A673 (cell line): ENCODE measurements at regions not wholly inside any gene's neighbourhood (a gene's known extent, or its start where the extent isn't known, plus 50 kb on each side); places are given as distances from the start of the nearest gene placed in this dataset.

Experiments used
- CTCF ChIP-seq: fragments of 300-800, 200-600 bp; sonication (generic); conservative IDR thresholded peaks from 2 replicates; pipeline ENCODE4 v1.5.1; 2017; ENCODE audit warnings: low read depth, mild to moderate bottlenecking, antibody characterized with exemption, low read length, moderate library complexity, mixed read lengths
- EZH2 ChIP-seq: fragments of 200-600 bp; sonication (generic); IDR thresholded peaks from 2 replicates; pipeline ENCODE4 v1.6.1; 2017; ENCODE audit warnings: borderline replicate concordance, low read depth, mild to moderate bottlenecking, mixed read lengths, antibody characterized with exemption, low read length; ENCODE audit not compliant: poor library complexity, severe bottlenecking

- TF ChIP-seq CTCF (no peak), EZH2 (no peak)
These were observed 112.8 kb upstream of the STEAP1B start for GRCh38 chr7:22612776-22613175.
